HepG2 (cell line): ENCODE measurements at regions not wholly inside any gene's neighbourhood (a gene's known extent, or its start where the extent isn't known, plus 50 kb on each side); places are given as distances from the start of the nearest gene placed in this dataset.

Experiments
- ZBTB44 ChIP-seq: sonication (generic); formaldehyde crosslinking; IDR thresholded peaks from 2 replicates; pipeline ENCODE4 v1.4.0; 2020; ENCODE audit warnings: missing genetic modification reagents
- ZNF407 ChIP-seq: sonication (generic); formaldehyde crosslinking; IDR thresholded peaks from one replicate; pipeline ENCODE4 v1.5.1; 2020; ENCODE audit warnings: mild to moderate bottlenecking, missing genetic modification reagents; ENCODE audit errors: not compliant biosample characterization
- ZSCAN9 ChIP-seq: IDR thresholded peaks from 2 replicates; pipeline ENCODE4 v1.6.1; 2016; ENCODE audit warnings: borderline replicate concordance

- TF ChIP-seq ZNF407 (CRISPR knock-in tag) = no peak
- no peak for TF ChIP-seq ZBTB44
- no peak for TF ChIP-seq ZSCAN9 (CRISPR knock-in tag)
- TF ChIP-seq, all 625 proteins: peak for 0
Measured at GRCh38 chr13:106369858-106370257, 165.6 kb downstream of the EFNB2 start (continued).
